WTC11 (cell line): ENCODE measurements at regions not wholly inside any gene's neighbourhood (a gene's known extent, or its start where the extent isn't known, plus 50 kb on each side); places are given as distances from the start of the nearest gene placed in this dataset.

Experiments used
- ATAC-seq: fragments of 200-7000 bp; cut with Tn5 transposase; 2 replicates; pipeline ENCODE4 v1.10.0; 2021; ENCODE audit warnings: mild to moderate bottlenecking, moderate library complexity
- CTCF ChIA-PET: fragments of 300-600 bp; sonication (Branson Sonifier 250); formaldehyde crosslinking; loops from one replicate; lab custom pipeline; 2021; ENCODE audit warnings: antibody characterized with exemption; lab: Charles Lee
- POLR2A ChIA-PET: fragments of 350-600 bp; sonication (Branson Sonifier 250); formaldehyde crosslinking; loops from one replicate; lab custom pipeline; 2021; ENCODE audit warnings: antibody characterized with exemption; lab: Charles Lee
- DNase-seq: peaks from one replicate; pipeline ENCODE4 v3.0.0; 2021; ENCODE audit warnings: low spot score
- H3K27ac Mint-ChIP-seq: 2 replicates; pipeline ENCODE4 v1.8.0; 2021; ENCODE audit warnings: mixed read lengths
- H3K27me3 Mint-ChIP-seq: 2 replicates; pipeline ENCODE4 v1.8.0; 2021; ENCODE audit warnings: low read depth, mild to moderate bottlenecking, moderate library complexity, mixed read lengths
- H3K36me3 Mint-ChIP-seq: 2 replicates; pipeline ENCODE4 v1.8.0; 2021; ENCODE audit warnings: mixed read lengths
- H3K4me1 Mint-ChIP-seq: 2 replicates; pipeline ENCODE4 v1.8.0; 2022; ENCODE audit warnings: mixed read lengths
- H3K4me3 Mint-ChIP-seq: 2 replicates; pipeline ENCODE4 v1.8.0; 2021; ENCODE audit warnings: mild to moderate bottlenecking, moderate library complexity, mixed read lengths
- H3K9me3 Mint-ChIP-seq: 2 replicates; pipeline ENCODE4 v1.8.0; 2021; ENCODE audit warnings: mixed read lengths
- ARID4B ChIP-seq: sonication (generic); formaldehyde crosslinking; IDR thresholded peaks from 2 replicates; pipeline ENCODE4 v1.8.0; 2023; ENCODE audit warnings: missing genetic modification reagents, mild to moderate bottlenecking, borderline replicate concordance
- ATF1 ChIP-seq: sonication (generic); formaldehyde crosslinking; IDR thresholded peaks from 2 replicates; pipeline ENCODE4 v1.8.1; 2023; ENCODE audit warnings: mild to moderate bottlenecking, moderate library complexity, missing genetic modification reagents
- CREB1 ChIP-seq: sonication (generic); formaldehyde crosslinking; IDR thresholded peaks from 2 replicates; pipeline ENCODE4 v1.8.0; 2023; ENCODE audit warnings: mild to moderate bottlenecking, missing genetic modification reagents
- ERG ChIP-seq: fragments of 250-450 bp; sonication (Bioruptor Pico); IDR thresholded peaks from 2 replicates; pipeline ENCODE4 v1.8.0; 2021; ENCODE audit warnings: mild to moderate bottlenecking
- ETV6 ChIP-seq: sonication (generic); formaldehyde crosslinking; IDR thresholded peaks from 2 replicates; pipeline ENCODE4 v1.8.1; 2022; ENCODE audit warnings: mild to moderate bottlenecking, missing genetic modification reagents
- FOXJ3 ChIP-seq: sonication (generic); formaldehyde crosslinking; IDR thresholded peaks from 2 replicates; pipeline ENCODE4 v1.9.0; 2021; ENCODE audit warnings: missing genetic modification reagents, mild to moderate bottlenecking, borderline replicate concordance
- GABPB1 ChIP-seq: sonication (generic); formaldehyde crosslinking; IDR thresholded peaks from 2 replicates; pipeline ENCODE4 v1.8.1; 2023; ENCODE audit warnings: mild to moderate bottlenecking, missing genetic modification reagents
- GRHL2 ChIP-seq: fragments of 250-450 bp; sonication (Bioruptor Pico); IDR thresholded peaks from 2 replicates; pipeline ENCODE4 v1.8.0; 2022; ENCODE audit warnings: mild to moderate bottlenecking, moderate library complexity; ENCODE audit not compliant: insufficient replicate concordance, severe bottlenecking
- GTF2I ChIP-seq: fragments of 250-450 bp; sonication (Bioruptor Pico); conservative IDR thresholded peaks from 2 replicates; pipeline ENCODE4 v1.4.0; 2021; ENCODE audit warnings: mild to moderate bottlenecking
- IRF2 ChIP-seq: sonication (generic); formaldehyde crosslinking; IDR thresholded peaks from 2 replicates; pipeline ENCODE4 v1.8.0; 2022; ENCODE audit warnings: low read depth, missing genetic modification reagents, borderline replicate concordance
- JAZF1 ChIP-seq: fragments of 250-450 bp; sonication (Bioruptor Pico); IDR thresholded peaks from 2 replicates; pipeline ENCODE4 v1.9.0; 2021; ENCODE audit warnings: moderate library complexity, mild to moderate bottlenecking, inconsistent platforms
- MAX ChIP-seq: sonication (generic); formaldehyde crosslinking; IDR thresholded peaks from 2 replicates; pipeline ENCODE4 v1.8.0; 2022; ENCODE audit warnings: mild to moderate bottlenecking, missing genetic modification reagents
- NFATC4 ChIP-seq: fragments of 250-450 bp; sonication (Bioruptor Pico); IDR thresholded peaks from 2 replicates; pipeline ENCODE4 v1.9.0; 2021; ENCODE audit warnings: mild to moderate bottlenecking
- NFE2L1 ChIP-seq: sonication (generic); formaldehyde crosslinking; IDR thresholded peaks from 2 replicates; pipeline ENCODE4 v1.8.1; 2023; ENCODE audit warnings: missing genetic modification reagents
- NFYB ChIP-seq: sonication (generic); formaldehyde crosslinking; conservative IDR thresholded peaks from 2 replicates; pipeline ENCODE4 v1.8.0; 2022; ENCODE audit warnings: low read depth, missing genetic modification reagents
- NR3C1 ChIP-seq: sonication (generic); formaldehyde crosslinking; conservative IDR thresholded peaks from 2 replicates; pipeline ENCODE4 v1.8.1; 2023; ENCODE audit warnings: low read depth, mild to moderate bottlenecking, missing genetic modification reagents
- OVOL2 ChIP-seq: fragments of 250-450 bp; sonication (Bioruptor Pico); IDR thresholded peaks from 2 replicates; pipeline ENCODE4 v1.9.0; 2021; ENCODE audit warnings: mild to moderate bottlenecking, borderline replicate concordance
- PRRX2 ChIP-seq: fragments of 250-450 bp; sonication (Bioruptor Pico); IDR thresholded peaks from 2 replicates; pipeline ENCODE4 v1.8.0; 2021; ENCODE audit warnings: mild to moderate bottlenecking
- TCF7 ChIP-seq: sonication (generic); formaldehyde crosslinking; IDR thresholded peaks from 2 replicates; pipeline ENCODE4 v1.8.0; 2022; ENCODE audit warnings: mild to moderate bottlenecking, low read depth, missing genetic modification reagents, moderate library complexity
- USF1 ChIP-seq: sonication (generic); formaldehyde crosslinking; IDR thresholded peaks from 2 replicates; pipeline ENCODE4 v1.8.0; 2022; ENCODE audit warnings: mild to moderate bottlenecking, missing genetic modification reagents
- ZNF121 ChIP-seq: sonication (generic); formaldehyde crosslinking; IDR thresholded peaks from 2 replicates; pipeline ENCODE4 v1.8.0; 2023; ENCODE audit warnings: missing genetic modification reagents
- ZNF138 ChIP-seq: sonication (generic); formaldehyde crosslinking; conservative IDR thresholded peaks from 2 replicates; pipeline ENCODE4 v1.8.1; 2022; ENCODE audit warnings: mild to moderate bottlenecking, moderate library complexity, missing genetic modification reagents
- ZNF396 ChIP-seq: fragments of 250-450 bp; sonication (Bioruptor Pico); IDR thresholded peaks from 2 replicates; pipeline ENCODE4 v1.8.0; 2021; ENCODE audit warnings: mild to moderate bottlenecking, moderate library complexity, borderline replicate concordance
- ZNF416 ChIP-seq: fragments of 250-450 bp; sonication (Bioruptor Pico); IDR thresholded peaks from 2 replicates; pipeline ENCODE4 v1.9.0; 2021; ENCODE audit warnings: mild to moderate bottlenecking, inconsistent platforms

- no peak for TF ChIP-seq NFATC4 (CRISPR knock-in tag)
- no peak for TF ChIP-seq PRRX2
- no peak for TF ChIP-seq JAZF1
- no peak for TF ChIP-seq TCF7 (CRISPR knock-in tag)
- no peak for TF ChIP-seq ERG (CRISPR knock-in tag)
These were observed 590.3 kb downstream of the BCL11A start (continued) for GRCh38 chr2:59963157-59963556.

GRCh38 chr2:59961746-59962145 lies 591.7 kb downstream of the BCL11A start:
- TF ChIP-seq CREB1 (CRISPR knock-in tag) = no peak
- no peak for TF ChIP-seq USF1 (CRISPR knock-in tag)
- no peak for TF ChIP-seq ZNF396 (CRISPR knock-in tag)
- no peak for TF ChIP-seq OVOL2
- TF ChIP-seq NFATC4 (CRISPR knock-in tag) = no peak
- no peak for TF ChIP-seq ARID4B (CRISPR knock-in tag)
- TF ChIP-seq IRF2 (CRISPR knock-in tag) = no peak
- TF ChIP-seq ZNF121 (CRISPR knock-in tag) = no peak
- TF ChIP-seq GTF2I (CRISPR knock-in tag) = no peak
- TF ChIP-seq NFYB (CRISPR knock-in tag) = no peak
- TF ChIP-seq NR3C1 (CRISPR knock-in tag) = no peak
- TF ChIP-seq MAX (CRISPR knock-in tag) = no peak
- TF ChIP-seq ETV6 = no peak
- no peak for TF ChIP-seq NFE2L1 (CRISPR knock-in tag)
- no peak for TF ChIP-seq GRHL2 (CRISPR knock-in tag)
- TF ChIP-seq GABPB1 = no peak
- no peak for TF ChIP-seq ZNF138
- no peak for TF ChIP-seq ZNF416 (CRISPR knock-in tag)
- TF ChIP-seq ATF1 (CRISPR knock-in tag) = no peak
- no peak for TF ChIP-seq FOXJ3 (CRISPR knock-in tag)
- Mint-ChIP-seq H3K27me3 (peaks cover 4% of the 10 kb centered on the region), H3K9me3 (no peaks in the 10 kb centered on the region), H3K36me3 (no peaks in the 10 kb centered on the region), H3K4me1 (peaks cover 37% of the 10 kb centered on the region), H3K27ac (no peak overlapping the region), H3K4me3 (no peak overlapping the region)
- DNase-seq = no peak
- POLR2A ChIA-PET = interaction anchor here (0.6 kb wide), 1 partner anchor 655 kb away, joined by 3 read pairs; no protein-coding TSS in a partner anchor
- CTCF ChIA-PET = interaction anchor here (0.7 kb wide), 1 partner anchor 60 kb away, joined by 3 read pairs; no protein-coding TSS in a partner anchor
- no peak for ATAC-seq
